Endodermal cell (in vitro differentiated cells): ENCODE measurements at regions not wholly inside any gene's neighbourhood (a gene's known extent, or its start where the extent isn't known, plus 50 kb on each side); places are given as distances from the start of the nearest gene placed in this dataset.

Source experiments
- DNase-seq: peaks from one replicate; pipeline ENCODE4 v3.0.0-alpha.2; 2017
- H3K27ac ChIP-seq: 2 replicates; pipeline ENCODE4 v1.5.1; 2013; ENCODE audit warnings: mild to moderate bottlenecking, low read depth, low read length, moderate library complexity
- H3K27me3 ChIP-seq: 2 replicates; pipeline ENCODE4 v1.6.1; 2013; ENCODE audit warnings: mild to moderate bottlenecking, low read length, moderate library complexity; ENCODE audit not compliant: insufficient read depth, control insufficient read depth, poor library complexity, severe bottlenecking
- H3K36me3 ChIP-seq: 2 replicates; pipeline ENCODE4 v1.7.0; 2013; ENCODE audit warnings: mild to moderate bottlenecking, low read length, moderate library complexity; ENCODE audit not compliant: control insufficient read depth, insufficient read depth
- H3K4me1 ChIP-seq: one replicate; pipeline ENCODE4 v1.7.0; 2013; ENCODE audit warnings: low read length; ENCODE audit not compliant: control insufficient read depth, insufficient read depth
- H3K4me3 ChIP-seq: 2 replicates; pipeline ENCODE4 v1.5.1; 2013; ENCODE audit warnings: mild to moderate bottlenecking, low read length, moderate library complexity
- H3K9ac ChIP-seq: 2 replicates; pipeline ENCODE4 v1.6.1; 2013; ENCODE audit warnings: mild to moderate bottlenecking, low read length, moderate library complexity; ENCODE audit not compliant: poor library complexity, severe bottlenecking; ENCODE audit errors: extremely low read depth
- H3K9me3 ChIP-seq: 2 replicates; pipeline ENCODE4 v1.6.1; 2013; ENCODE audit warnings: mild to moderate bottlenecking, low read length, moderate library complexity; ENCODE audit not compliant: control insufficient read depth
- H3K27ac Mint-ChIP-seq: 2 replicates; pipeline ENCODE4 v1.8.0; 2020; ENCODE audit warnings: mixed read lengths
- H3K27me3 Mint-ChIP-seq: 2 replicates; pipeline ENCODE4 v1.8.0; 2021; ENCODE audit warnings: mild to moderate bottlenecking, mixed read lengths; ENCODE audit not compliant: insufficient read depth
- H3K36me3 Mint-ChIP-seq: 2 replicates; pipeline ENCODE4 v1.8.0; 2020; ENCODE audit warnings: low read depth, mixed read lengths
- H3K4me1 Mint-ChIP-seq: 2 replicates; pipeline ENCODE4 v1.8.0; 2020; ENCODE audit warnings: mixed read lengths
- H3K4me3 Mint-ChIP-seq: 2 replicates; pipeline ENCODE4 v1.8.0; 2020; ENCODE audit warnings: mild to moderate bottlenecking, moderate library complexity, mixed read lengths
- H3K9me3 Mint-ChIP-seq: 2 replicates; pipeline ENCODE4 v1.8.0; 2020; ENCODE audit warnings: mild to moderate bottlenecking, mixed read lengths
- CTCF ChIP-seq: fragments of 200-600 bp; sonication (generic); conservative IDR thresholded peaks from 2 replicates; pipeline ENCODE4 v1.5.0; 2021; ENCODE audit warnings: antibody characterized with exemption, mild to moderate bottlenecking
- WGBS, 2 experiments: methylation state at CpG; one replicate each; pipeline versions ENCODE4 v1.1.5 to v1.1.7; 2013; ENCODE audit warnings: missing lambda C conversion rate in 2 of 2, mixed read lengths in 1 of 2; ENCODE audit not compliant: insufficient coverage in 1 of 2, insufficient read length in 1 of 2; 5-methylcytosine and 5-hydroxymethylcytosine counted together

- peaks cover 9% of the 10 kb centered on the region for H3K4me1 Mint-ChIP-seq
- H3K27me3 ChIP-seq: no peaks in the 10 kb centered on the region
- no peaks in the 10 kb centered on the region for H3K36me3 ChIP-seq
- no peak overlapping the region for H3K27ac ChIP-seq
- H3K9ac ChIP-seq: no peak overlapping the region
- TF ChIP-seq CTCF: no peak
- no peaks in the 10 kb centered on the region for H3K36me3 Mint-ChIP-seq
- 88 to 93% methylated on average over 2 to 5 of the region's 7 CpGs for WGBS, 2 experiments
- H3K4me3 Mint-ChIP-seq: no peak overlapping the region
- H3K9me3 Mint-ChIP-seq: no peaks in the 10 kb centered on the region
- no peaks in the 10 kb centered on the region for H3K27me3 Mint-ChIP-seq
- no peak overlapping the region for H3K4me3 ChIP-seq
- no peak overlapping the region for H3K27ac Mint-ChIP-seq
- DNase-seq: no peak
- H3K4me1 ChIP-seq: no peaks in the 10 kb centered on the region
- no peaks in the 10 kb centered on the region for H3K9me3 ChIP-seq
Measured at GRCh38 chr17:70772761-70773160, 603.4 kb downstream of the KCNJ2 start.

- no peak for TF ChIP-seq CTCF
- H3K36me3 ChIP-seq: no peaks in the 10 kb centered on the region
- H3K27me3 ChIP-seq: no peaks in the 10 kb centered on the region
- H3K9ac ChIP-seq: no peak overlapping the region
- H3K9me3 ChIP-seq: no peaks in the 10 kb centered on the region
- DNase-seq: no peak
- Mint-ChIP-seq H3K4me1 (peaks cover 9% of the 10 kb centered on the region), H3K27ac (no peak overlapping the region), H3K4me3 (no peak overlapping the region), H3K9me3 (no peaks in the 10 kb centered on the region), H3K36me3 (no peaks in the 10 kb centered on the region), H3K27me3 (no peaks in the 10 kb centered on the region)
- WGBS, 2 experiments: 86 to 100% methylated on average over 1 of the region's 1 CpG
- no peak overlapping the region for H3K4me3 ChIP-seq
- H3K4me1 ChIP-seq: no peaks in the 10 kb centered on the region
- H3K27ac ChIP-seq: no peak overlapping the region
Measured at GRCh38 chr17:70773258-70773657, 603.9 kb downstream of the KCNJ2 start.

GRCh38 chr17:70774339-70775117, 605.2 kb downstream of the KCNJ2 start:
- Histone ChIP-seq H3K36me3 (no peaks in the 10 kb centered on the region), H3K27me3 (no peaks in the 10 kb centered on the region), H3K27ac (no peak overlapping the region), H3K4me1 (no peaks in the 10 kb centered on the region), H3K9ac (no peak overlapping the region), H3K9me3 (no peaks in the 10 kb centered on the region), H3K4me3 (no peak overlapping the region)
- no peak for TF ChIP-seq CTCF
- no peaks in the 10 kb centered on the region for H3K36me3 Mint-ChIP-seq
- no peak overlapping the region for H3K27ac Mint-ChIP-seq
- no peak for DNase-seq
- H3K27me3 Mint-ChIP-seq: no peaks in the 10 kb centered on the region
- H3K4me3 Mint-ChIP-seq: no peak overlapping the region
- no peaks in the 10 kb centered on the region for H3K9me3 Mint-ChIP-seq
- peaks cover 9% of the 10 kb centered on the region for H3K4me1 Mint-ChIP-seq
